GM18909 (cell line): ENCODE measurements at regions not wholly inside any gene's neighbourhood (a gene's known extent, or its start where the extent isn't known, plus 50 kb on each side); places are given as distances from the start of the nearest gene placed in this dataset.

Source experiments
- ATAC-seq: cut with Tn5 transposase; IDR thresholded peaks from one replicate; pipeline ENCODE4 v1.9.1; 2021; ENCODE audit warnings: mild to moderate bottlenecking; ENCODE audit not compliant: unreplicated experiment, poor library complexity

DNA sequence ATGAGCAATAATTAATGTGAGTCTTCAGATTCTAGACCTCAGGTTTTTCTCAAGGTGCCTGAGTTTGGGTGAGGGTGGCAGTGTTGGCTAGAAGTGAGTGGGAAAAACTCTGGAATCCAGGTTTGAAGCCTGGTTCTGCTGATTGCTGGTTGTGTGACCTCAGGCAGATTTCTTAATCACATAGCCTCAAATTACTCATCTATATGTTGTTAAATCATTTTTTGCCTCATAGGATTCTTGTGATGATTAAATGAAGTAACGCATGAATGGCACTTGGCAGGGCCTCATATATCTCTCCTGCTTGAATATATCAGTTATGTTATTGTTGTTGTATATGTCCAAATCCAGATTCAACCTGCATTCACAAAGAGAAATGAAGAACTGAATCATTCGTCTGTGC is 60.5 kb downstream of the NR2F2 start:
- ATAC-seq: no peak

GRCh38 chr15:96392380-96393208 is 62.1 kb downstream of the NR2F2 start:
- ATAC-seq: no peak

DNA sequence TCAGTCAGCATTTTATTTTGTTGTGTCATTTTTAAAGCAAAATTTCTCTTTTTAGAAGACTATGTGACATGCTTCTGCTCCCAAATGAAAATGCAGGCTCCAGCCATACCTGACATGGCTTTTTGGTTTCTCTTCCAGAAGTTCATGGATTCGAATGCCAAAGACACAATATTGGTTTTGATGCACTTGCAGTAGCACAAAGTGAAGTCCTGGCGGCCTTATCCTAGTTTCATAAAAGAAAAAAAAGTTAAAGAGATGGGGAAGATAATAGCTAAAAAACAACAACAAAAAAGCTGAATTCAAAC is 62.7 kb downstream of the NR2F2 start:
- ATAC-seq: no peak

GRCh38 chr15:96395687-96396086 is 65.2 kb downstream of the NR2F2 start:
- ATAC-seq: no peak

GRCh38 chr15:96398776-96399175 is 68.3 kb downstream of the NR2F2 start:
- no peak for ATAC-seq

- no peak for ATAC-seq
Observed at GRCh38 chr15:96402403-96402802, 71.9 kb downstream of the NR2F2 start.

DNA sequence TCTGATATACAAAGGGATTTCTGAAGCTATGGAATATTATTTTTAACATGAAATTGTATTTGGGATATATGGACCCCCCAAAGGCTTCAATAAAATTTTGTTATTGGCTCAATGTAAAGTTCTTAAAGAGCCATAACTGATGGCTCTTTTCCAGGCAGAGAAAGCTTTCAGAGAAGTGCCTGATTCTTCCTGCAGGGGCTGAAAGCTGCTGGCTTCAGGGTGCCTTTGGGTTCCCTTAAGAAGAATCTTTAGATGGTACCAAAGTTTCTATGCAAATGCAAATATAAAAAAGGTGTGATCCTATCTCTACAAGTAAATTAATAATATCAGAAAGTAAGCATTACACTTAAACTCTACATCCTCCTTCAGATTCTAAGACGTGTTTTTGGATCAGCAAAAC is 72.6 kb downstream of the NR2F2 start:
- ATAC-seq: no peak

GRCh38 chr15:96403932-96404331 is 73.4 kb downstream of the NR2F2 start:
- no peak for ATAC-seq

GRCh38 chr15:96404560-96404959 is 74.1 kb downstream of the NR2F2 start:
- no peak for ATAC-seq

DNA sequence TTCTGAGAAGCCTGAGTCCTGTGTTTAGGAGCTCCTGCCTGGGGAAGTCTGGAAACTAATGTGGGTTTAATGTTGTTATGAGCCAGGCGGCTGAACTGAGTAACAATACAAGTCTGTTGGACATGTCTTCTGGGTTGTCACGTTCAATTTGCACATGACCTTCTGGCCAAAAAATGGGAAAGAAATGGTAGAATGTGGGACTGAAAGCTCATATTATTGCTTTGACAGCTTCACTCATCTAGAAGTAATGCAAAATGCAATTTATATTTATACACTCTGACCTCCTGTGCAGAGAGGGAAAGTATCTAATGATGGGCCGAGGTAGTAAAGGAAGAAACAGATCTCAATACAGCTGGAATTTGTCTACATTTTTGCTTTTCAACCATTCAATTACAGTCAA is 75.8 kb downstream of the NR2F2 start:
- ATAC-seq: no peak

DNA sequence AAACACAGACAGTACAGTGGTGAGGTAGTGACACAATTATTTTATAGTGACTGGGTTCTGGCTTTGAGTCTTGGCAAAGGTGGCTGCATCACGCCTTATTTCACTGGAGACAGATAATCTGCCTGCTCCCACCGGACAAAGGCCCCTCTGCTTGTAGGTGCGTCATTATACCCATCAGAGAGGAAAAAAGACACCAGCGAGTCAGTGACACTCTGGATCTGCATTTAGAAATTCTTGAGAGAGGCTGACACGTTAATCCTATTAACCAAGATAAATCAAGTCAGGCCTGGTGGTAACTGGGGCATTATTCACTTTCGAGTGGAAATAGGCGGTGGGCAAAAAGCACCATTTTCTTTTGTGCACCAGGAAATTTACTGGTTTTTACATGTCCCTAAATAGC is 76.2 kb downstream of the NR2F2 start:
- no peak for ATAC-seq

DNA sequence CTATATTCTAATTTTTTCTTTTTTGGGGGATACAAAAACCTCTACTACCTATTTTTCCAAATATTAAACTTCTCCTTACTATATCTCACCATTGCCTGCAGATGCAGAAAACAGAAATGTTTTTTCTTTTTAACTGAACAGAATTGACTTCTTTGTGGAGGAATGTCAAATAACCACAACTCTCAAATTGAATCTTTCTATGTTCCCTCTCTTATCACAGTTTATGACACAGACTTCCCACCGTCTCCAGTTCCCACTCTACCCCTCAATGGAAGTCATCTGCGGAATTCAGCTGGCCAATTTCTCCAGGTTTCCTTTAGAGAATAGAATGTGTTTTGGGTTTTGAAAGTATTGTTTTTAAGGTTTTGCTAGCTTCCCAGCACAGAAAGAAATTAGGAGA is 77.0 kb downstream of the NR2F2 start:
- no peak for ATAC-seq

- no peak for ATAC-seq
Observed at GRCh38 chr15:96408591-96409183, 78.2 kb downstream of the NR2F2 start.

GRCh38 chr15:96409215-96410138 is 79.0 kb downstream of the NR2F2 start:
- no peak for ATAC-seq

- no peak for ATAC-seq
Observed at GRCh38 chr15:96410175-96411055, 79.9 kb downstream of the NR2F2 start.

GRCh38 chr15:96411056-96412031 is 80.8 kb downstream of the NR2F2 start:
- no peak for ATAC-seq

GRCh38 chr15:96412045-96412905 is 81.8 kb downstream of the NR2F2 start:
- ATAC-seq: no peak

- ATAC-seq: no peak
Observed at GRCh38 chr15:96412906-96413231, 82.4 kb downstream of the NR2F2 start.
